ENCODE measurements at regions not wholly inside any gene's neighbourhood (a gene's known extent, or its start where the extent isn't known, plus 50 kb on each side); places are given as distances from the start of the nearest gene placed in this dataset.
A peak's percentile ranks its signal among the peaks of the same experiment; 100 is the strongest.

DNA sequence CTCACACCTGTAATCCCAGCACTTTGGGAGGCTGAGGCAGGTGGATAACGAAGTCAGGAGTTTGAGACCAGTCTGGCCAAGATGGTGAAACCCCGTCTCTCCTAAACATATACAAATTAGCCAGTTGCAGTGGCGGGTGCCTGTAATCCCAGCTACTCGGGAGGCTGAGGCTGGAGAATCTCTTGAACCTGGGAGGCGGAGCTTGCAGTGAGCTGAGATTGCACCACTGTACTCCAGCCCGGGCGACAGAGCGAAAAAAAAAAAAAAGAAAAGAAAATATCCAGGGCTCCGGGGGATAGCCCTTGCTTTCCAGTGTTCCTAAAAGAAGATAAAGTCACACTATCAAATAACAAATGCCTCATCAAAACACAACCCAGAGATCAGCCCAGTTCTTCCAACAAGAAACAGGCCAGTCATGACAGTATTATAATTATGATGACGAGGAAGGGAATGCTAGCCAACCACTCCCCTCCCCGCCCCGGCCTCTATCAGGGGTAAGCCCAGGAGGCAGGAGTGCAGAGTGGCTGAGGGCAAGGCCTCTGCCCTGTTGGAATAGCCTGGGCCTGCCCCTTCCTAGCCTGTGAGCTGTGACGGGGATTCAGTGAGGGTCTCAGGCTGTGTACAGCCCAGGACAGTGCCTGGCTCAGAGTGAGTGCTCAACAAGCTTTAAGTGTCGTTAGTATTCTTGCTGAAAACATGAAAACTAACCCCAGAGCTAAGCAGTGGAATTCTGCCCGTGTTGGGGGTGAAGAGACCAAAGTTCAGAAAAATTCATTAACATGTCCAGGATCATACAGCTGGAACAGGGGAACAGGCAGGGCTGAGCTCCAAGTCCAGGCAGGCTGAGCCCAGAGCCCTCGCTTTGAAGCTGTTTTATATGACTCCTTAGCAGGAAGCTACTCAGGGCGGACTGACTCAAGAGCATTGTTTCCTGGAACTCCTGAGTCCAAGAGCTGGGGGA lies 54.3 kb downstream of the FAM241B start:
- no peak for DNase-seq (ENCODE audit: low read depth)

DNA sequence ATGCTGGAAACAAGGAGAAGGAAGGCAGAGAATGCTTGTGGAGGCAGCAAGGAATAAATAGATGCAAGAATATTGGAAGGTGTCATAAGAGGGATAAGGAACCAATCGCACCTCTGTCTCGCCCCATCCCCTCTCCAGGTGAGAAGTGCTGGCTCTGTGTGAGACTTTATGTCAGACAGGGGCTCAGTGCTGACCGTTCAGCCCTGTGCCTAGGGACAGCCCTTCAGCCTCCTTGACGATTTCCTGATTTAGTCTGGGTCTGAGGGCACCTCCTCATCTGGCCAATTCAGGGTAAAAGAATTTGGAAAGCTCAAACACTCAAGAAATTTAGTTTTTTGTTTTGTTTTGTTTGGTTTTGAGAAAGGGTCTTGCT lies 54.9 kb downstream of the FAM241B start:
- no peak for DNase-seq (ENCODE audit: low read depth)

DNA sequence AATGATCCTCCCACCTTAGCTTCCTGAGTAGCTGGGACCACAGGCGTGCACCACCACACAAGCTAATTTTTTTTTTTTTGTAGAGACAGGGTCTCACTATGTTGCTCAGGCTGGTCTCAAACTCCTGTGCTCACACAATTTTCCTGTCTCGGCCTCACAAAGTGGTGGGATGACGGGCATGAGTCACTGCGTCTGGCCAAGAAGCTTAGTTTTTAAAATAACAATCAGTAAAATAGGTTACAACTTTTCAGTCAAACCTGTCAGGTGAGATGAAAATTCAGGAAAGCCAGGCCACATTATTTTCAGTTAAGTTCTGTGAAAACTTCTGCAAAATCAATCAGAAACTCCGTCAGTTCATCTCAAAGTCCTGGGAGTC lies 55.4 kb downstream of the FAM241B start:
- no peak for DNase-seq (ENCODE audit: low read depth)

DNA sequence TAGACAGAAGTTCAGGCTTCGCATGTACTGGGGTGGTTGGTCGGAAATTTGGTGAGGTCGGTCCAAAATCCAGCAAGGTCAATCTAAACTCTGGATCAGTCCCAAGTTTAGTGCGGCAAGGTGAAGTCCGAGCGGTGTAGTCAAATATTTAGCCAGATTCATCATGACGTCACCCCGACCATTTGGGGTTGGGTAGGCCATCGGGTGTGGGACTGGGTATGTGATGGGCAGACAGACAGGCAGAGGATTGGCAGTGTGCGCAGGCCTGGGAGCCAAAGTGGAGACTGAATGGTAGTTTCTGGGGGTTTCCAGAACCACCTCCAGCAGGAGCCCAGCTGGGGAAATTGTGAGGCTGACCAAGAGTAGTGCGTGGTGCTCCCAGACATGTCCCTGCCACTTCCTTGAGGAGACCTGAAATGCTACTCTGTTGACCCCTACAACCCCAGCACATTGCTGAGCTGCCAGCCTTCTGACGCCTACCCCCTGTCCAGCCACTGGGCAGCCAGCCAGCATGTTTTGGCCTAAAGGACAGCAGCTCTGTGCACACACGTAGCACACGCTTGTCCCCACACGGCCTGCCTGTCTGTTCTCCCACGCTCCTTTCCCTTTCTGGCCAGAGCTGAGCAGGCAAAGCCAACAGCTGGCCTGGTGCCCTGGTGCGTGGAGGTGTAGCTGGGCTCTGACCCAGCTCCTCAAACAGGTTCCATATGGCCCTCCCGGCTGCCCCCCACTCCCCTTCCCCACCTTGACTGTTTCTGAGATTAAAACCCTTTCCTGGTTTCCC lies 55.9 kb downstream of the FAM241B start:
- no peak for DNase-seq (ENCODE audit: low read depth)

DNA sequence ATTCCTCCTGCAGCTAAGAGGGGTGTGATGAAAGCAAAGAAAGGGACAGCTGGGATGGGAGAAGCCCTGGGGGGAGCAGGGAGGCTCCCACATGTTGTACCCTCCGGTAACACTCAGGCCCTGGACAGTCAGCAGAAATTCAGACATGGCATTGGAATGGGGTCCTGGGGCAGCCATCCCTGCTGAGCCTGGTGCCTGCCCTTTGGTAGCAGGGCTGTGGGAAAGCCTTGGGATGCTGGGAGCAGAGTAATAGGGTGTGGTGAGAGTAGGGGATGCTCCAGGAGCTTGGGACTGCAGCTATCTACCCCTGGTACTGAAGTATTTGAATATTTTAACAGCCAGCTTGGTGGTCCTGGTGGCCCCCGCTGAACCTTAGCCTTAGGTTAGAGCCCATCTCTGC lies 56.8 kb downstream of the FAM241B start:
- no peak for DNase-seq (ENCODE audit: low read depth)

DNA sequence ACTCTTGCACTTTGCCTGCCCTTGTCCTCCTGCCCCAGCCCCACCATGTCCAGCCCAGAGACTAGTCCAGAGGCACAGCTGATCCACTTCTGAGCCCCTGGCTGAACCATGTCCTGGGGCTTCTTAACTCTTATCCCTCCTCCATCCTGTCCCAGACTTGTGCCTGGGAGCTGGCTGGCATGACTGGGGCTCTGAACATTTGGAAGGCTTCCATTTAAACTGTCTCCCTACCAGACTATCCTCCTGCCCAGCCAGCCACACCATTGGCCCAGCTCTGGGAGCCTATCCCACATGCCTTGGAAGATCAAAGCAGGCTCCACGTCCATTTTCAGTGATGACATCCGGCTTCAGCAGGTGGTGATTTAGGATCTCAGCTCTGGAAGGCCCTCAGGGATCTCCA lies 57.4 kb downstream of the FAM241B start:
- no peak for DNase-seq (ENCODE audit: low read depth)

DNA sequence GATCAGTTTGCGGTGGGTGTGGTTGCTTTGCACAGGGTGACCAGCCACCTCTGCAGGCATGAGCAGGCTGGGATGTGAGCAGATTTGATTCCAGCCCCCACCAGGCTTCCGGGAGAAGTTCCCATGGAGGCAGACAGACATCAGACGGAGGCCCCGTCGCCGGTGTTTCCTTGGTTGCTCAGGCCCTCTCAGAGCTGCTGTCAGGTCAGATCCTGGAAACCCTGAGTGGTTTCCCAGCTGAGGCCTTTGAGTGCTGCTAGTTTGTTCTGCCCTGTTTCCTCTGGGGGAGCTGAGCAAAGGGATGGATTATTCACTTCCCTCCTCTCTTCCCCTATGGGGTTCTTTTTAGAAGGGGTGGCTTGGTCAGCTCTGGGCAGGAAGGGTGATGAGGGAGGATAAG lies 62.2 kb downstream of the FAM241B start:
- no peak for DNase-seq (ENCODE audit: low read depth)

DNA sequence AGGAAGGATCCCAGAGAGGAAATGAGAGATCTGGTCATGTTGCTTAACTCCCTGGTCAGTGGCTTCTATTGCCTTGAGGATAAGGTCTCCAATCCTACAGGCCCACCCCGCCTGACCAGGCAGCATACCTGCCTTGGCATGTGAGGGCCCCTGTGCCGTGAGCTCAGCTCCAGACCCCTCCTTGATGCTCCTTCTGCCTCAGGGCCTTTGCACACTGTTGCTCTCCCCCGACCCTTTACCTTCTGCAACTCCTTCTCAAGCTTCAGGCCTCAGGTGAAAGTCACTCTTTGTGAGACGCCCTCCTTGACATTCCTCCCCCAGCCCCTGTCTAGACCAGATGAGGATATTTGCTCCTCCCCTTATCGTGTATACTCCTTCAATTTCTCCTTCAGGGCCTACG lies 62.8 kb downstream of the FAM241B start:
- no peak for DNase-seq (ENCODE audit: low read depth)

DNA sequence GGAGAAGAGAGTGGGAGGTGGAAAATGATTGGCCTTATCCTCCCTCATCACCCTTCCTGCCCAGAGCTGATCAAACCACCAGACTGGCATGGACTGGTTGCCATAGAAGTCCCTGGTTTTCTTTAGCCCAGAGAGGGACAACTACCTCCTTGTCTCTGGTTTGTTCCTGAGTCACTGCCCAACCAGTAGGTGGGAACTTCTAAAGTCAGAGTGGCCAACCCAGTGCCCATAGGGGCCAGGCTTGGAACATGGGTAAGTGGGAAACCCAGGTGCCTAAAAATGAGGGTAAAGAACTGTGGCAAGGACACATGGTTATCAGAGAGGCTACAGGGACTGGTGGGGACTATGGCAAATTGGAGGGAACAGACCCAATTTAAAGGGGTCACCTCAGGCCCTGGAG lies 63.8 kb downstream of the FAM241B start:
- no peak for DNase-seq (ENCODE audit: low read depth)

DNA sequence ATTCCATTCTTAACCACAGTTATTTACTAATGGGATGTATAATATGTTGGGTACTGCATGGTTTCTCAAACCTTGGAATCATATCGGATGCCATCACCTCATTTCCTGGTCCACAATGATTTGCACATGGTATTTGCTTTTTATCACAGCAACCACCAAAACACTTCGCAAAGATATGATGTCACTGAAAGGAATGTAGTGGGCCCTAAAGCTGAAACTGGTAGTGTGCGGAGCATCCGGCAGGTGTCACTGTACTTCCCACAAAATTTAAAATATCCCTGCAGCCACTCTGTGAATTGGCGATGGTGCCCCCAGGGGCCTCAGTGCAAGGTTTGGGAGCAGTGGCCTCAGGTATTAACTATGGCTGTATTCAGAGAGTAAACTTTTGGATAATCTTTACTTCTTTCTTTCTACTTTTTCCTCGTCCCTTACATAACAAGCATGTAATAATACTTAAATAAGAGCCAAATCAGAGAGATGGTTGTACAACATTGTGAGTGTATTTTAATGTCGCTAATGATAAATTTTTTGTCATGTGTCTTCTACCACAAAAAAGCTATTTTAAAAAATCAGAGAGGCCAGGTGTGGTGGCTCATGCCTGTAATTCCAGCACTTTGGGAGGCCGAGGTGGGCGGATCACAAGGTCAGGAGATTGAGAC lies 66.2 kb downstream of the FAM241B start:
- DNase-seq (ENCODE audit: low read depth): peak; percentile 68

DNA sequence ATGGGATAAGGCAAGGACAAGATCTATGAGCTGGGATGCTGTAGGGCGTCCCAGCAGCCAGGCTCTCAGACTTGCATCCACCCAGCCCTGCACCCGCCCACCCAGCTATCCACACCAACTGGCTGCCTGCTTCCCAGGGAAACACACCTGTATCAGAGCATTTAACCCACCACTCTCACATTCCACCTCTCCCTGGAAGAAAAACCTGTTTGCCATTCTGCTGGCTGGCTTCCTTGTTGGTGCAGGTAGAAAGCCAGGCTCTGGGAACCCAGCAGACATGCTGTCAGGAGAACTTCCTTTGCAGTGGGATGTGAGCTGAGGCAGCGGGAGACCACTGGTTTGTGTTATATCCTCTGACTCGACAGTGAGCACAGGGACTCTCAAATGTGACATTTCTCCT lies 67.0 kb downstream of the FAM241B start:
- no peak for DNase-seq (ENCODE audit: low read depth)

DNA sequence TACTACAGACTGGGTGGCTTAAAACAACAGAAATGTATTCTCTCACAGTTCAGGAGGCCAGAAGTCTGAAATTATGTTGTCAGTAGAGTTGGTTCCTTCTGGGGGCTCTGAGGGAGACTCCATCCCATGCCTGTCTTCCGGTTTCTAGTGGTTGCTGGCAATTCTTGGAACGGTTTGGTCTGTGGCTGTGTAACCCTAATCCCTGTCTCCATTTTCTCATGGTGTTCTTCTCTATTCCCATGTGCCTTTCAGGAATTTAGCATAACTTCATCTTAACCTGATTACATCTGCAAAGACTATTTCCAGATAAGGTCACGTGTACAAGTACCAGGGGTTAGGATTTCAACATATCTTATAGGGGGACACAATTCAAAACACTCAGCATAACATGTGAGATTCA lies 73.2 kb downstream of the FAM241B start:
- no peak for DNase-seq (ENCODE audit: low read depth)

DNA sequence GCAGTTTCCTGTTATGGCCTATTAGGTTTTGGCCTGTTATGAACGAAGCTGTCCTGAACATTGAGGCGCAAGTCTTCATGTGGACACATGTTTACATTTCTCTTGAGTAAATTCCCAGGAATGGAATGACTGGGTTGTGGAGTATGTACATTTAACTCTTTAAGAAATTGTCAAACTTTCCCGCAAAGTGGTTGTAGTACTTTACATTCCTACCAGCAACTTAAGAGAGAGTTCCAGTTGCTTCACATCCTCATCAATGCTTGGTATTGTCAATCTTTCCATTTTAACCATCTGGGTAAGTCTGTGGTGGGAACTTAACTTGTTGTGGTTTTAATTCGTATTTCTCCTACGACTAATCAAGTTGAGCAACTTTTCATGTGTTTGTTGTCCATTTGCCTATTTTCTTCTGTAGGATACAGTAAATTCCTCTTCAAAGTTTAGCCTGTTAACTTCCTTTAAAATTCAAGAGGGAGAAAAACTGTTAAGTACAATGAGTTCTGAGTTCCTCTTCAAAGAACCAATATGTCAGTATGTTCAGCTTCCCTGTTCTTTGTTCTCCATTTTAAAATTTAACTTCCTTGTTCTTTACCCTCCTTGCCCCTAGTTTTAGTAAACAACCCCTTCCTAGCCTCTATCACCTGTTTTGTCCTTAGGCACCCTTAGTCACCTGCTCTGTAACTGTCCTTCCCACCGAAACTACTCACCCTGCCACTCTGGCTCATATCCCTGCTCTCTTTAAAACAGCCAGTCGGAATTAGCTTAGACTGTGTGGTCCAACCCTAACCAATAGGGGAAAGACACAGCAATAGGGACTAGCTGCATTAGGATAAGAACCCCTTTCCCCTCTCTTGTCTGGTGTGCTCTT lies 74.0 kb downstream of the FAM241B start:
- DNase-seq (ENCODE audit: low read depth): peak; percentile 25

DNA sequence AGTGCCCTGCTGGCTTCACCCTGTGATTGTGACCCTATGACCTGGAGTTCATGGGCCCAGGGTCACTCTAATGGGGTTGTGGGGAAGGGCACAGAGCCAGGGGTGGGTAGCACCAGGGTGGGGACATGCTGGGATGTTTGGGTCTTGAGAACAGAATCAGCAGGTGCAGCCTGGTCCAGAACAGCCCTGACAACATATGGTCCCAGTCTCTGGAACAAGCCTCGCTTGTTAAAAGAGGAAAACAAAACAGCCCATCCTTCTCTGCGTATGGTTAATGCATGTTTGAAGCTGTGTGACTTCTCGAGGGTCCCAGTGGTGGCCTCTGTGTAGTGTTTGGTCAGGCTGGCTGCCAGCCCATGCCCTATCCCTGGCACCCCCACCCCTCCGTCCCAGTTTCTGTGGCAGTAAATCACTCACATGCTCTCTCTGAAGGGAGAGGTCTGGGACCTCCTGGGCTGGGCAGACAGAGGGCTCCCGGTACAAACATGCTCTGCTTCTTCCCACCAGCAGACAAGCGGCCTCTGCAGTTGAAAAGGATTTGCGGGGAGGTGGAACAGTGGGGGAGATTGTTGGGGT lies 79.4 kb downstream of the FAM241B start:
- DNase-seq (ENCODE audit: low read depth): no peak

DNA sequence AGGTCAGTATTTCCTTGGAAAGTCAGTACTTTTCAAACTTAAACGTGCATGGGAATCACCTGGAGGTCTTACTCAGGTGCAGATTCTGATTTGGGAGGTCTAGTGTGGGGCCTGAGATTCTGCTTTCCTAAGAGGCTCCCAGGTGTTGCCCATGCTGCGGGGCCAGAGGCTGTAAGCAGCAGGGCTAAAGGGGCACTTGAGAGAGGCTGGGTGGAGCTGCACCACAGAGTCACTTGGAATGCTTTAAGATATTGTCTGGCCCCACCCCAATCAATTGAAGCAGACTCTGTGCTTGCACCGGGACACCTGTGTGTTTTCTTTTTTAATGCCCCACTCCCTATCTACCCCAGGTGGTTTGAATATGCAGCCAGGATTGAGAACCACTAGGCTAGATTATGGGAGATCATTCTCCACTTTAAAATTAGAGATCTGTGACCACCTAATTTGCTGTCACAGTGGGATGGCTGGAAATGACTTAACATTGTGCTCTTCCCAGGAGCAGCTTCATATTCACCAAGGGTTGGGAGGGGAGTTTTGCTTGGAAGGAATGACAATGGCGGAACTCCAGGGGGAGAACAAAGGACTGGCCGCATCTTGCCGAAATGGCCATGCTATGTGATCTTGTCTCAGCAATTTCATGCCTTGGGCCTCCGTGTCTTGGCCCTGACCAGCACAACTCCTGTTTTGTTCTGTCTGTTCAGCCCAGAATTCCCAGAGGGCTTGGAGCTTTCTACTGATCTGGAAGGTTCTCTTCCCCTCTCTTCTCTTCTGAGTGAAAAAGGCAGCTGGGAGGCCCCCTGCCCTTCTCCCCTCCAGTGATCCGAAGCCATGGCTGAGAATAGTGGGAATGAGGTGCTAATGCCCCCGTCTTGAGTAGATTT lies 80.2 kb downstream of the FAM241B start:
- DNase-seq (ENCODE audit: low read depth): no peak

DNA sequence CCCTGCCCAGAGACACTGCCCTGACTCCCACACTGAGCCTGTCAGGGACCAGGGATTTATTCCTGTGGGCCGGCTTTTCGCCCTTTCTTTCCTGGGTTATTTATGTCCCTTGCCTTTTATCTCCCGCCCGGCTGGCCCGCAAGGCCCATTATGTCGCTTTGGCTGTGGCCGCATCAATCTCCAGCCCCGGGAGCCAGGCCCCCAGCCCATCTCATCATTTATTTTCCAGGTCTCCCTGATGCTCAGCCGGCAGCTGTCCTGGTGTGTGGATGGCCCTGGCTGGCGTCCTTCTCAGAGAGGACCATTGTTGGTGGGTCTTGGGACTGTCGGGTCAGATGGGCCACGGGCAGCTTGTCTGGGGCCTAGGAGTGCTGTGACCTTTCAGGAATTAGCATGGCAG lies 82.3 kb downstream of the FAM241B start:
- DNase-seq (ENCODE audit: low read depth): no peak

DNA sequence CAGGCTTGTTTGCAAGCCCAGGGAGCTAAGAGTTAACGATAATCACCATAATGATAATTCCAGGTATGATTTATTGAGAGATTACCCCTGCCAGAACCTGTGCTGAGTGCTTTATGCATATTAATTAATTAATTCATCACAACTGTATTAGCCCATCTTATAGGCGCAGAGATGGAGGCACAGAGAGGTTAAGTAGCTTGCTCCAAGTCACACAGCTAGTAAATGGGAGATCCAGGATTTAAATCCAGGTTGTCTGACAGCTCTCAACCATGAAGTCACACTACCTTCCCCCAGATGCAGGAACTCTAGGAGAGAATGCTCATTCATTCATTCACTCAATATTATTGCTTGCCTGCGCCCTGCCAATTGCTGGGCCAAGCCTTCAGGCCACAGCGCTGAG lies 84.5 kb downstream of the FAM241B start:
- no peak for DNase-seq (ENCODE audit: low read depth)

DNA sequence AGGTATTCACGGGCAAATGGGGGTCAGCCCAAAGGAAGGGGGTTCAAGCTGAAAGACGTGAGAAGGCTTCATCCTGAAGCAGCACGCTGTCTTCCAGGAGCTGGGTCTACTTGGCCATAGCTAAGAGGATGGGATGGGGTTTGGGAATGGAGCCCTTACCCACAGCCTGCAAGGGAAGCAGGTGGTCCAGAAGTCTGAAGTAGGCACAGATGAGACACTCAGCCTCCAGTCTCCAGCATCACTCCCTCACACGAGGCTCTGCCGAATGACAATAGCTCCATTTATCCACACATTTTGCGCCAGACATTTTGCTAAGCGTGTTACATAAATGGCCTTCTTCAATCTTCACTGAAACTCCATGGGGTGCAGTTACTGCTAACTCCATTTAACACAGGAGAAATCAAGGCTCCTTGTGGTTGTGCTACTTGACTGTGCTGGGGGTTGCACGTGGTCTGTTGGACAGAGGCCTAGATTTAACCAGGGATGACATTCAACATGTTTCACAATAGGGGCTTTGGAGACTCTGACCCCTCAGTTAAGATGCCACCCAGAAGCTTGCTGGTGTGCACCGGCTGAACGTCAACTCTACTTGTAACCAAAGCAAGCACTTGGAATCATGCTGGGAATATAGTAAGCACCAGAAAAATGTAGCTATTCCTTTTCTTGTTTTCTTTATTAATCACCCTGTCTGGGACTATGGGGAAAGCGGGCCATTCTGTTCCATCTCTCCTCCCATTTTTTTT lies 85.3 kb downstream of the FAM241B start:
- no peak for DNase-seq (ENCODE audit: low read depth)

DNA sequence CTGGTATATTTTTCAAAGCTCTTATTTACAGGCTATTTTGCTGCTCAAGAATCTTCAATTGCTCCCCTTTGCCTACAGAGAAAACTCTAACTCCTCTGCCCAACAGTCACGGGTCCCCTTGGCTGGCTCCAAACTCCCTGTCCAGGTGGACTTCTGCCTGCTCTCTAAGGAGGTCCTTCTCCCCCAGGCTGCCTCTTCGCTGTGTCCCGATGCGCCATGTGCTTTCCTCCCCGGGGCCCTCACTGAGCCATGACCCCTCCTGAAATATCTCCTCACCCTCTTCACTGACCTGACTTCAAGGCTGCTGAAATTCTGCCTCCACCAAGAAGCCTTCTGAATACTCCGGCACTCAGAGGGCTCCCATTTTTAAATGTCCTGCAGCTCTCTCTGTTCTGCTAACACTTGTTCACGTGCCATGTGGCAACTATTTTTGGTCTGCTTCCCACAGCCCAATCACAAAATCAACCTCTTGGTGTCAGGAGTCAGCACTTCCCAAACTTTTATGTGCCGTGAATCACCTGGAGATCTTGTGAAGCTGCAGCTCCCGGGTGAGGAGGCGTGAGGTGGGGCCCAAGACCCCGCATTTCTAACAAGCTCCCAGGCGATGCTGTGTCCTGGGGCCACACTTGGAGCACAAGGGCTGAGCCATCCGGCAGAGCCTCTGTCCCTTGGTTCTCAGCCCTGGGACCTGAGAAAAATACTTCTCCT lies 85.7 kb upstream of the COL13A1 start:
- no peak for DNase-seq (ENCODE audit: low read depth)
